Mesenchymal stem cell (in vitro differentiated cells and primary cell): ENCODE measurements at regions not wholly inside any gene's neighbourhood (a gene's known extent, or its start where the extent isn't known, plus 50 kb on each side); places are given as distances from the start of the nearest gene placed in this dataset.

ENCODE experiments used
- DNase-seq: peaks from one replicate; pipeline ENCODE4 v3.0.0-alpha.2; 2013
- H2AFZ ChIP-seq: one replicate; pipeline ENCODE4 v1.6.1; 2013; ENCODE audit warnings: low read depth, mild to moderate bottlenecking, control low read depth, inconsistent platforms, low read length, moderate library complexity
- H2AK5ac ChIP-seq: 2 replicates; pipeline ENCODE4 v1.6.1; 2013; ENCODE audit warnings: low read length, moderate library complexity, mild to moderate bottlenecking, inconsistent platforms; ENCODE audit not compliant: severe bottlenecking
- H2BK120ac ChIP-seq: one replicate; pipeline ENCODE4 v1.6.1; 2013; ENCODE audit warnings: low read depth, mild to moderate bottlenecking, inconsistent platforms, low read length, moderate library complexity
- H2BK12ac ChIP-seq, 2 experiments: one replicate each; pipeline ENCODE4 v1.6.1; 2013; ENCODE audit warnings: inconsistent platforms in 2 of 2, low read length in 2 of 2, mild to moderate bottlenecking in 2 of 2, moderate library complexity in 2 of 2, control low read depth in 1 of 2
- H2BK15ac ChIP-seq: one replicate; pipeline ENCODE4 v1.6.1; 2013; ENCODE audit warnings: mild to moderate bottlenecking, low read depth, inconsistent platforms; ENCODE audit not compliant: poor library complexity, severe bottlenecking
- H2BK5ac ChIP-seq: 2 replicates; pipeline ENCODE4 v1.6.1; 2013; ENCODE audit warnings: low read depth, mild to moderate bottlenecking, low read length, control low read depth, inconsistent platforms; ENCODE audit not compliant: poor library complexity, severe bottlenecking
- H3K14ac ChIP-seq, 2 experiments: one replicate each; pipeline ENCODE4 v1.6.1; 2013; ENCODE audit warnings: inconsistent platforms in 2 of 2, low read length in 2 of 2, control low read depth in 1 of 2, mild to moderate bottlenecking in 1 of 2, moderate library complexity in 1 of 2
- H3K18ac ChIP-seq, 2 experiments: one replicate each; pipeline ENCODE4 v1.6.1; 2013; ENCODE audit warnings: inconsistent platforms in 2 of 2, low read length in 2 of 2, control low read depth in 1 of 2, low read depth in 1 of 2, mild to moderate bottlenecking in 1 of 2
- H3K23ac ChIP-seq, 2 experiments: one replicate each; pipeline ENCODE4 v1.6.1; 2013; ENCODE audit warnings: inconsistent platforms in 2 of 2, low read length in 2 of 2, mild to moderate bottlenecking in 2 of 2, moderate library complexity in 2 of 2, control low read depth in 1 of 2
- H3K27ac ChIP-seq: 2 replicates; pipeline ENCODE4 v1.5.1; 2013; ENCODE audit warnings: mild to moderate bottlenecking, moderate library complexity, low read length, control low read depth, inconsistent platforms; ENCODE audit not compliant: poor library complexity, severe bottlenecking
- H3K27me3 ChIP-seq, 2 experiments: 2 replicates each; pipeline versions ENCODE4 v1.6.1 to v1.7.0; 2013; ENCODE audit warnings: low read length in 2 of 2, mild to moderate bottlenecking in 2 of 2, moderate library complexity in 2 of 2, control low read depth in 1 of 2, inconsistent platforms in 1 of 2; ENCODE audit not compliant: control insufficient read depth in 1 of 2, insufficient read depth in 1 of 2
- H3K36me3 ChIP-seq, 2 experiments: 2 replicates each; pipeline versions ENCODE4 v1.6.1 to v1.7.0; 2013; ENCODE audit warnings: low read length in 2 of 2, control low read depth in 1 of 2, inconsistent platforms in 1 of 2, low read depth in 1 of 2, mild to moderate bottlenecking in 1 of 2; ENCODE audit not compliant: insufficient read depth in 2 of 2, control insufficient read depth in 1 of 2
- H3K4ac ChIP-seq, 2 experiments: one replicate each; pipeline ENCODE4 v1.6.1; 2013; ENCODE audit warnings: inconsistent platforms in 2 of 2, low read length in 2 of 2, mild to moderate bottlenecking in 2 of 2, moderate library complexity in 2 of 2, control low read depth in 1 of 2, low read depth in 1 of 2
- H3K4me1 ChIP-seq: 2 replicates; pipeline ENCODE4 v1.6.1; 2013; ENCODE audit warnings: low read depth, low read length, control low read depth; ENCODE audit not compliant: control insufficient read depth, insufficient read depth
- H3K4me2 ChIP-seq: 2 replicates; pipeline ENCODE4 v1.6.1; 2013; ENCODE audit warnings: low read length, mild to moderate bottlenecking, inconsistent platforms; ENCODE audit not compliant: poor library complexity, severe bottlenecking
- H3K4me3 ChIP-seq, 2 experiments: 2 replicates each; pipeline versions ENCODE4 v1.5.1 to v1.7.0; 2013; ENCODE audit warnings: low read length in 2 of 2, mild to moderate bottlenecking in 2 of 2, control low read depth in 1 of 2, low read depth in 1 of 2; ENCODE audit not compliant: insufficient read depth in 1 of 2
- H3K79me1 ChIP-seq: replicated peaks from 2 replicates; pipeline ENCODE4 v1.6.1; 2013; ENCODE audit warnings: mild to moderate bottlenecking, control low read depth, low read length, inconsistent platforms; ENCODE audit not compliant: poor library complexity, severe bottlenecking
- H3K9ac ChIP-seq: 2 replicates; pipeline ENCODE4 v1.7.0; 2013; ENCODE audit warnings: mild to moderate bottlenecking, low read length, moderate library complexity
- H3K9me3 ChIP-seq: 2 replicates; pipeline ENCODE4 v1.7.0; 2013; ENCODE audit warnings: mild to moderate bottlenecking, low read length; ENCODE audit not compliant: control insufficient read depth
- H4K8ac ChIP-seq: one replicate; pipeline ENCODE4 v1.6.1; 2013; ENCODE audit warnings: inconsistent platforms, mild to moderate bottlenecking, low read length, moderate library complexity
- H4K91ac ChIP-seq: one replicate; pipeline ENCODE4 v1.6.1; 2013; ENCODE audit warnings: mild to moderate bottlenecking, low read length, inconsistent platforms
- WGBS: methylation state at CpG from one replicate; pipeline ENCODE4 v1.1.7; 2013; ENCODE audit warnings: mixed read lengths; 5-methylcytosine and 5-hydroxymethylcytosine counted together

- Histone ChIP-seq H3K4ac (no peak overlapping the region), H3K18ac (no peak overlapping the region), H2BK120ac (no peak overlapping the region), H3K27ac (no peak overlapping the region), H2BK12ac (no peak overlapping the region), H4K8ac (no peak overlapping the region), H2AFZ (no peak overlapping the region), H2BK15ac (no peak overlapping the region), H3K4me1 (peaks cover 3% of the 10 kb centered on the region), H3K27me3 (peaks cover 5 to 11% of the 10 kb centered on the region in 2 experiments), H2BK5ac (no peak overlapping the region), H3K14ac (no peak overlapping the region), H3K79me1 (no peaks in the 10 kb centered on the region), H4K91ac (no peak overlapping the region), H2AK5ac (no peak overlapping the region), H3K9ac (no peak overlapping the region), H3K9me3 (no peaks in the 10 kb centered on the region), H3K4me3 (no peak overlapping the region), H3K4me2 (no peak overlapping the region), H3K36me3 (no peaks in the 10 kb centered on the region), H3K23ac (no peak overlapping the region)
- WGBS, result 70% methylated on average over 4 of the region's 4 CpGs
- DNase-seq, result no peak
Observed at GRCh38 chr3:186477876-186478275, 66.3 kb downstream of the CRYGS start.

DNA sequence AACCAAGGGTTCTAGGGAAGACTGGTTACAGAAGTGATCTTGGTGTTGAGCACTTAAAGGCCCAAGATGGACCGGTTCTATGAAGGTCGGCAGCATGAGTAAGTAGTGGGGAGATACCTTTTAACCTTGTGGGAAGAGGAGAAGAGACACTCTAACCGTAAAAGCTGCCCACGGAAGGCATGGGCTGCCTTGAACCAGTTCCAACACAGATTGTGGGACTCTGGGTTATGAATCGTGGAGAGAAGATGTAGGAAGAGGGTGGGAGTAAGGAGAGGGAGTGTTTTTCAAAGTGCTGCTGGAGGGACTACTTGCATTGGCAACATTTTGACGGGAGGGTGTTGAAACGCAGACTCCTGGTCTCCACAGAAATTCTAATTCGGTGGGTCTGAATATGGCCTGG lies 67.1 kb downstream of the CRYGS start:
- Histone ChIP-seq H3K79me1 (no peaks in the 10 kb centered on the region), H2BK15ac (no peak overlapping the region), H3K4me2 (no peak overlapping the region), H2AFZ (no peak overlapping the region), H3K27me3 (peaks cover 5 to 15% of the 10 kb centered on the region in 2 experiments), H2BK5ac (no peak overlapping the region), H3K18ac (peak overlapping the region in 1 of 2 experiments; percentile 19), H4K91ac (no peak overlapping the region), H3K4me1 (peaks cover 3% of the 10 kb centered on the region), H3K9ac (no peak overlapping the region), H3K9me3 (no peaks in the 10 kb centered on the region), H3K27ac (no peak overlapping the region), H2BK120ac (no peak overlapping the region), H3K14ac (no peak overlapping the region), H3K4ac (no peak overlapping the region), H3K23ac (no peak overlapping the region), H2BK12ac (peak overlapping the region in 1 of 2 experiments; percentile 21), H3K36me3 (no peaks in the 10 kb centered on the region), H2AK5ac (no peak overlapping the region), H3K4me3 (peak overlapping the region in 1 of 2 experiments; percentile 6), H4K8ac (no peak overlapping the region)
- WGBS, result 92% methylated on average over 8 of the region's 8 CpGs
- no peak for DNase-seq

DNA sequence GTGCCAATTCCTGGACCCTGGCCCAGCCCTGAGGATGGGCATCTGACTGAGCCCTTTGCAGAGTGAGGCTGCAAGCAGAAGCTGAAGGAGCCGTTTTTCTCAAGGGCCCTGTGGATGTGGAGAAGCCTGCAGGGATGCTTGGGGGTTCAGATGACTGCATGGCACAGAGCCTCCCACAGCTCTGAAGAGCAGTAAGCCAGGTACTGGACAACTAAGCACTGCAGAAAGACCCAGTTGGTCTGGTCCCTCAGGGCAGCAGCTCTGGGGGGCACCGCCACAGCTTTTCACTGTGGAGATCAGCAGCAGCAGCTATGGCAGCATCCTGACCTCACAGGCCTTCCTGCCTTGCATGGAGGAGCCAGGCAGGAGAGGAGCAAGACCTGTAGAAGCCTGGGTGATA lies 67.6 kb downstream of the CRYGS start:
- Histone ChIP-seq H2AK5ac (no peak overlapping the region), H2BK15ac (no peak overlapping the region), H3K9me3 (no peaks in the 10 kb centered on the region), H2BK120ac (no peak overlapping the region), H3K79me1 (no peaks in the 10 kb centered on the region), H2AFZ (no peak overlapping the region), H3K14ac (no peak overlapping the region), H3K27me3 (peaks cover 5 to 20% of the 10 kb centered on the region in 2 experiments), H3K27ac (no peak overlapping the region), H3K4me3 (peak overlapping the region in 1 of 2 experiments; percentile 6), H3K9ac (no peak overlapping the region), H3K4ac (no peak overlapping the region), H3K36me3 (no peaks in the 10 kb centered on the region), H4K91ac (no peak overlapping the region), H3K4me2 (no peak overlapping the region), H2BK12ac (peak overlapping the region in 1 of 2 experiments; percentile 7), H4K8ac (no peak overlapping the region), H3K23ac (no peak overlapping the region), H3K4me1 (peaks cover 3% of the 10 kb centered on the region), H2BK5ac (no peak overlapping the region), H3K18ac (peak overlapping the region in 1 of 2 experiments; percentile 61)
- no peak for DNase-seq
- 77% methylated on average over 2 of the region's 2 CpGs for WGBS

DNA sequence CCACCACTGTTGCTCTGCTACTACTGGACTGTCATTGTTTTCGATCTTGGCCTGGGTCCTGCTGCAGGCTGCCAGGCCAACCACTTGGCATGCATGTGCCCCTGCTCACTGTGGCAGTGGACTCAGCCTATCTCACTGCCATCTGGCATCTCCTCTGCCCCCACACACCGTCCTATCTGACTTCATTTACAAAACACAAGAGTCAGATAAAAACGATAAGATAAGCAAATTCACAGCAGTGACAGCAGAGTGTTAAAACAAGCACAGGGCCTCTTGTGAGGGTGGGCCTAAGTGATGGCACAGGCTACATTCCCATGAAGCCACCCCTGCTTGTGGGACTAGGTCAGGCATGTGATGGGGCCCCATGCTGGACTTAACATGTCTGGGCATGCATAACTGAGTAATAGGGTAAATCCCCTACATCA lies 68.1 kb downstream of the CRYGS start:
- H2BK120ac ChIP-seq, result no peak overlapping the region
- 44% methylated on average over 3 of the region's 3 CpGs for WGBS
- no peak overlapping the region for H3K4me3 ChIP-seq
- H3K23ac ChIP-seq, result peak overlapping the region in 1 of 2 experiments; percentile 46
- H3K4me1 ChIP-seq, result peaks cover 3% of the 10 kb centered on the region
- no peak overlapping the region for H3K4me2 ChIP-seq
- peak; percentile 15 for DNase-seq
- no peaks in the 10 kb centered on the region for H3K9me3 ChIP-seq
- peaks cover 10 to 24% of the 10 kb centered on the region in 2 experiments for H3K27me3 ChIP-seq
- H2AK5ac ChIP-seq, result no peak overlapping the region
- peak overlapping the region; percentile 62 for H2AFZ ChIP-seq
- H4K8ac ChIP-seq, result peak overlapping the region; percentile 66
- H3K18ac ChIP-seq, result peak overlapping the region in 1 of 2 experiments; percentile 61
- no peaks in the 10 kb centered on the region for H3K36me3 ChIP-seq
- H3K79me1 ChIP-seq, result no peaks in the 10 kb centered on the region
- peak overlapping the region in 1 of 2 experiments; percentile 73 for H3K14ac ChIP-seq
- no peak overlapping the region for H2BK15ac ChIP-seq
- no peak overlapping the region for H3K27ac ChIP-seq
- no peak overlapping the region for H3K4ac ChIP-seq
- peak overlapping the region; percentile 14 to 73 for H2BK12ac ChIP-seq
- peak overlapping the region; percentile 44 for H4K91ac ChIP-seq
- no peak overlapping the region for H3K9ac ChIP-seq
- H2BK5ac ChIP-seq, result no peak overlapping the region
